GM12872 (cell line): ENCODE measurements at regions not wholly inside any gene's neighbourhood (a gene's known extent, or its start where the extent isn't known, plus 50 kb on each side); places are given as distances from the start of the nearest gene placed in this dataset.
A peak's percentile ranks its signal among the peaks of the same experiment; 100 is the strongest.

Experiments
- TF ChIP-seq, protein P1 (sequence below): IDR thresholded peaks from 3 replicates; pipeline ENCODE4 v1.5.1; 2011; ENCODE audit warnings: low read depth, mild to moderate bottlenecking, low read length, moderate library complexity; ENCODE audit not compliant: insufficient read depth

DNA sequence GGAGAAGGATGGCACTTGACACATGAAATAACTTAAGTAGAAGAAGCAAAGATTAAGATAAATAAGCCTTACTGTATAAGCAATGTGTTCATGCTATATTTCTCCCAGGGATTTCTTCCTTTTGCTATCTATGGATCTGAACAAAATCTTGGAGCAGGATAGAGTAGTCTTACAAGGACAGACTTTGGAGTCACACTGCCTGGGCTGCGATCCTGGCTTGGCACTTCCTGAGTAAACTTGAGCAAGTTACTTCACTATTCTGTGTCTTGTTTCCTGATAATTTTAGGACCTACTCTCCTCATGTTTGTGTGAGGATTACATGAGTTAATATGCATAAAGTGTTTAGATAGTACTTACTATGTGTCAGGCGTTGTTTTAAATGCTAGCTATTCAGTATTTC lies 340.0 kb upstream of the MAOA start:
- TF ChIP-seq, protein P1, sequence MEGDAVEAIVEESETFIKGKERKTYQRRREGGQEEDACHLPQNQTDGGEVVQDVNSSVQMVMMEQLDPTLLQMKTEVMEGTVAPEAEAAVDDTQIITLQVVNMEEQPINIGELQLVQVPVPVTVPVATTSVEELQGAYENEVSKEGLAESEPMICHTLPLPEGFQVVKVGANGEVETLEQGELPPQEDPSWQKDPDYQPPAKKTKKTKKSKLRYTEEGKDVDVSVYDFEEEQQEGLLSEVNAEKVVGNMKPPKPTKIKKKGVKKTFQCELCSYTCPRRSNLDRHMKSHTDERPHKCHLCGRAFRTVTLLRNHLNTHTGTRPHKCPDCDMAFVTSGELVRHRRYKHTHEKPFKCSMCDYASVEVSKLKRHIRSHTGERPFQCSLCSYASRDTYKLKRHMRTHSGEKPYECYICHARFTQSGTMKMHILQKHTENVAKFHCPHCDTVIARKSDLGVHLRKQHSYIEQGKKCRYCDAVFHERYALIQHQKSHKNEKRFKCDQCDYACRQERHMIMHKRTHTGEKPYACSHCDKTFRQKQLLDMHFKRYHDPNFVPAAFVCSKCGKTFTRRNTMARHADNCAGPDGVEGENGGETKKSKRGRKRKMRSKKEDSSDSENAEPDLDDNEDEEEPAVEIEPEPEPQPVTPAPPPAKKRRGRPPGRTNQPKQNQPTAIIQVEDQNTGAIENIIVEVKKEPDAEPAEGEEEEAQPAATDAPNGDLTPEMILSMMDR: no peak

DNA sequence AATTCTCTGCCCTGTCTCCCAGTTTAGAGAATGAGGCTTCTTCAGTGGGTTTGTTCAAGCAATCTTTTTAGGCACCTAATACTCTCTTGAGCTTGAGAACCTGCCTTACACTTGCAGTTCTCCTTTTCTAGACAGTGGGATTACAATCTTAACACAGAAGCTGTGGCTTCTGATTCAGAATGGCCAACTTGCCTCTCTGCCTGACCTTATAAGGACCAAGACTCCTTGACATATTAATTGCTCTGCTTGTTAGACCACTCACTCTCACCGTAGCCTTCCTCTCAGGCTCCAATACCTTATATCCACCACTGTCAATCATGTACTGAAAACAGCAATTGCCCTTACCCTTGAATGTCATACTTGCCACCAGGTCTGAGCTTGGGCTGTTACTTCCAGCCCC lies 338.7 kb upstream of the MAOA start:
- TF ChIP-seq, protein P1: no peak

DNA sequence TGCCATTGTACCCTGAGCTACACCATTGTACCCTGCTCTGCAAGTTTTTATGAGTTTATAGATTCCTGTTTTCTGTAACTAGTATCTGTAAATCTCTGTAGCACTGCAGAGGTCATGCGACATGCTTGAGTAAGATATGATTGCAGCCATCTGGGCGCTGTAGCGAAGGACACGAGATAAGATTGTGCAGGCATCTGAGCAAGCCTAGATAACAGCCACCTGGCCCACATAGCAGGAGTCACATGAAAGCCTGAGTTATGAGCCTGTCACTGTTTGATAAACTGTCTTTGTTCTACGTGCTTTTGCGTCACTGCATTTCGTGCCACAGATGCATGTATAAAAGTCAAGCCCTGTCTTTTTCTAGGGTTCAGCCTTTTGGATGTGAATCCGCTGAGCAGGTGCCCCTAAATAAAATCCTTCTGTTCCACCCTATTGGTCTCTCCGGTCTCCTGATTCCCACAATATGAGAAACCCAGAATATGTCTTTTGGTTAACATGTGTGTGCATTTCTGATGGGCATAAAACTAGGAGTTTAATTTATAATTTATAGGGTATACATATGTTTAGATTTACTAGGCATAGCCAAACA lies 327.6 kb upstream of the MAOA start:
- TF ChIP-seq, protein P1: no peak

DNA sequence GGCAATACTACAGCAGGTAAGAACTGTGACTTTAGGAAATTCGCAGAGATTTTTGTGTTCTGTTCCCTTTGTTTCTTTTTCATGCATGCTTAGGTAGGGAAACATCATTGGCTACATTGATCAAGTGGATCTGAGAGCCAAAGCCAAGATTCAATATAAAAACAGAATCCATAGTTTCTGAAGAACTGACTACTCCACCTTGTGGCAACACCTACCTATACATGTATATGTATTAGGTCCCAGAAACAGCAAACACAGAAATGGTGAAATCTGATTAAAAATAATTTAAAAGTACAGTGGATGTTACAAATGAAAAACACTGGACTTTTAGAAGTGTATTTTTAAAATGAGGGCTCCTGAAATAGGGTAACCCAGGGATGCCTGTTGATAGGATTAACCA lies 322.6 kb upstream of the MAOA start:
- TF ChIP-seq, protein P1: no peak

DNA sequence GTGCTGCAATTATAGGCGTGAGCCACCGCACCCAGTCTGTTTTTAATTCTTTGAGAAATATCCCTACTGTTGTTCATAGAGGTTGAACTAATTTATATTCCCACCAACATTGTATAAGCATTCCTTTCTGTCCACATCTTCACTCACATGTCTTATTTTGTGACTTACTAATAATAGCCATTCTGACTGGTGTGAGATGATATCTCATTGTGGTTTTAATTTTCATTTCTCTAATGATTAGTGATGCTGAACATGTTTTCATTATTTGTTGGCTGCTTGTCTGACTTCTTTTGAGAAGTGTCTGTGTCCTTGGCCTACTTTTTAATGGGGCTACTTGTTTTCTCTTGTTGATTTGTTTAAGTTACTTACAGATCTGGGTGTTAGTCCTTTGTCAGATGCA lies 310.9 kb upstream of the MAOA start:
- TF ChIP-seq, protein P1: no peak

DNA sequence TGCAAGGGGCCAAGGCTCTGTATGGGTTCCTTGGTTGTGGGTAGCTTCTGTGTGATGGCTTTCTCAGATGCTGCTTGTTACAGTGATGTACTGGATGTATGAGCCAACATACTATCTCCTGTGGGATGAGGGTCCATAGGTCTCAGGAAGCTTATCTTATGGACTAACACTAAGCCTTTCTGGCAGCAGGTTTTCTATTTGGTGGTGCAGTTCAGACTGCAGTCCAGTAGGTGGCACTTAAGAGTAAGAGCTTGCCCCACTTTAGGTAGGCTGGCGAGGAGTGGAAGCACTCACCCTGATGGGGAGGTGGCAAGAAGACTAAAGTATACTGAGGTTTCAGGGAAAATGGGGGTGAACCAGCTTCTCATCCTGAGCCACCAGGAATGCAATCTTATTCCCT lies 306.7 kb upstream of the MAOA start:
- TF ChIP-seq, protein P1: peak; percentile 76

DNA sequence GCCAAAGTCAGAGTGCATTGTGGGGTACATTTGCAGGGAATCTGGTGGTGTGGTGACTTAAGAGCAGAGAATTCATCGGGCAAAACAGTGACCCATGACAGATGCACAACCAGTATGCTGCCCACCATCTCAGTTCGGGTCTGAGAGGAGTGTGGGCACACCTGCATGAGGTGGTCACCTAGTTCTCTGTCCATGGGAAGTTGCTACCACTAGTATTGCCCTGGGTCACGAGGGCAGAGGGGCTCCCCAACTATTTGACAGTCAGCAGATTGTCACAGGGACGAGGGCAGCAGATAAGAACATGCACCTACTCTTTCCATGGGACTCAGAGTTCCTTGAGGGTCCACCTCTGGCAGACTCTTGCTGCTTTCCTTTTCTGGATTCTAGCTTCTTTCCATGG lies 305.2 kb upstream of the MAOA start:
- TF ChIP-seq, protein P1: no peak
